ENCODE measurements at regions not wholly inside any gene's neighbourhood (a gene's known extent, or its start where the extent isn't known, plus 50 kb on each side); places are given as distances from the start of the nearest gene placed in this dataset.

- TF ChIP-seq CTCF (IDR thresholded peaks at IDR 0.05) (no peak), EP300 (IDR thresholded peaks at IDR 0.05) (no peak)
Measured at GRCh38 chr4:165740911-165741310, 132.1 kb upstream of the TLL1 start.
